Liver (tissue), 8 donors: ENCODE measurements at regions not wholly inside any gene's neighbourhood (a gene's known extent, or its start where the extent isn't known, plus 50 kb on each side); places are given as distances from the start of the nearest gene placed in this dataset.

Experiments used
- DNase-seq: peaks from one replicate; pipeline ENCODE4 v3.0.0-alpha.2; 2017; ENCODE audit warnings: low spot score
- H3K27ac ChIP-seq, 2 donors: one replicate each; pipeline ENCODE4 v1.7.0; 2013; ENCODE audit warnings: inconsistent platforms in 2 of 2, low read length in 2 of 2, control low read depth in 1 of 2, low read depth in 1 of 2, mild to moderate bottlenecking in 1 of 2
- H3K27me3 ChIP-seq, 4 donors: one replicate each; pipeline versions ENCODE4 v1.6.1 to v1.7.0; 2013; ENCODE audit warnings: low read length in 3 of 4, inconsistent platforms in 1 of 4, mild to moderate bottlenecking in 1 of 4, moderate library complexity in 1 of 4; ENCODE audit not compliant: control insufficient read depth in 4 of 4, insufficient read depth in 4 of 4
- H3K36me3 ChIP-seq, 4 donors: one replicate each; pipeline versions ENCODE4 v1.6.1 to v1.7.0; 2013; ENCODE audit warnings: low read length in 3 of 4, mild to moderate bottlenecking in 3 of 4, low read depth in 1 of 4, moderate library complexity in 1 of 4; ENCODE audit not compliant: control insufficient read depth in 4 of 4, insufficient read depth in 3 of 4
- H3K4me1 ChIP-seq, 4 donors: one replicate each; pipeline versions ENCODE4 v1.6.1 to v1.7.0; 2013; ENCODE audit warnings: low read length in 3 of 4, mild to moderate bottlenecking in 3 of 4, moderate library complexity in 1 of 4; ENCODE audit not compliant: control insufficient read depth in 4 of 4, insufficient read depth in 4 of 4
- H3K4me3 ChIP-seq, 3 donors: one replicate each; pipeline versions ENCODE4 v1.6.1 to v1.7.0; 2013; ENCODE audit warnings: low read length in 3 of 3, control low read depth in 1 of 3, low read depth in 1 of 3, mild to moderate bottlenecking in 1 of 3
- H3K9ac ChIP-seq, 2 donors: one replicate each; pipeline ENCODE4 v1.7.0; 2013; ENCODE audit warnings: low read length in 2 of 2, mild to moderate bottlenecking in 2 of 2, moderate library complexity in 2 of 2, control low read depth in 1 of 2, low read depth in 1 of 2
- H3K9me3 ChIP-seq, 4 donors: one replicate each; pipeline versions ENCODE4 v1.6.1 to v1.7.0; 2013; ENCODE audit warnings: low read length in 3 of 4; ENCODE audit not compliant: control insufficient read depth in 4 of 4
- HNF4A ChIP-seq, 2 donors: conservative IDR thresholded peaks; 2 replicates each; pipeline ENCODE4 v1.6.1; 2016; ENCODE audit warnings: antibody characterized with exemption in 2 of 2, mild to moderate bottlenecking in 2 of 2
- HNF4G ChIP-seq: IDR thresholded peaks from 2 replicates; pipeline ENCODE4 v1.6.1; 2016; ENCODE audit warnings: antibody characterized with exemption
- NR2F2 ChIP-seq: IDR thresholded peaks from 2 replicates; pipeline ENCODE4 v1.6.1; 2016; ENCODE audit warnings: antibody characterized with exemption
- RAD21 ChIP-seq, 2 donors: IDR thresholded peaks; 2 replicates each; pipeline ENCODE4 v1.6.1; 2016; ENCODE audit warnings: antibody characterized with exemption in 2 of 2, mild to moderate bottlenecking in 2 of 2
- SP1 ChIP-seq: IDR thresholded peaks from 2 replicates; pipeline ENCODE4 v1.6.1; 2018; ENCODE audit warnings: antibody characterized with exemption, mild to moderate bottlenecking
- TAF1 ChIP-seq: conservative IDR thresholded peaks from 2 replicates; pipeline ENCODE4 v1.6.1; 2016; ENCODE audit warnings: antibody characterized with exemption, mild to moderate bottlenecking
- YY1 ChIP-seq: IDR thresholded peaks from 2 replicates; pipeline ENCODE4 v1.6.1; 2016; ENCODE audit warnings: antibody characterized with exemption, mild to moderate bottlenecking
- WGBS: extraction: QIAGEN DNeasy Blood & Tissue Kit; methylation state at CpG from one replicate; pipeline ENCODE4 v1.1.7; 2013; 5-methylcytosine and 5-hydroxymethylcytosine counted together
- TF ChIP-seq, protein P1 (sequence below): IDR thresholded peaks from 2 replicates; pipeline ENCODE4 v1.6.1; 2016; ENCODE audit warnings: antibody characterized with exemption
- TF ChIP-seq, protein P2 (sequence below): fragments of 150-350 bp; IDR thresholded peaks from 2 replicates; pipeline ENCODE4 v1.5.1; 2017; ENCODE audit warnings: improper control_type of control experiment, low read depth, low read length; ENCODE audit not compliant: missing input control
- TF ChIP-seq, protein P3 (sequence below): IDR thresholded peaks from 2 replicates; pipeline ENCODE4 v1.6.1; 2016; ENCODE audit warnings: antibody characterized with exemption
- TF ChIP-seq, protein P4 (sequence below): IDR thresholded peaks from 2 replicates; pipeline ENCODE4 v1.6.1; 2016; ENCODE audit warnings: antibody characterized with exemption
- donor health status: healthy.
- donor health status: healthy.
- donor health status: healthy.
- donor health status: healthy.
- donor health status: healthy.

GRCh38 chr6:115474443-115475041 is 586.1 kb downstream of the FRK start (continued):
- no peak for TF ChIP-seq HNF4A (conservative IDR thresholded peaks at IDR 0.05)
- no peak for TF ChIP-seq RAD21 (IDR thresholded peaks at IDR 0.05)
- TF ChIP-seq TAF1, result no peak
- TF ChIP-seq, protein P1, sequence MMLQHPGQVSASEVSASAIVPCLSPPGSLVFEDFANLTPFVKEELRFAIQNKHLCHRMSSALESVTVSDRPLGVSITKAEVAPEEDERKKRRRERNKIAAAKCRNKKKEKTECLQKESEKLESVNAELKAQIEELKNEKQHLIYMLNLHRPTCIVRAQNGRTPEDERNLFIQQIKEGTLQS, result no peak
- TF ChIP-seq NR2F2, result no peak

DNA sequence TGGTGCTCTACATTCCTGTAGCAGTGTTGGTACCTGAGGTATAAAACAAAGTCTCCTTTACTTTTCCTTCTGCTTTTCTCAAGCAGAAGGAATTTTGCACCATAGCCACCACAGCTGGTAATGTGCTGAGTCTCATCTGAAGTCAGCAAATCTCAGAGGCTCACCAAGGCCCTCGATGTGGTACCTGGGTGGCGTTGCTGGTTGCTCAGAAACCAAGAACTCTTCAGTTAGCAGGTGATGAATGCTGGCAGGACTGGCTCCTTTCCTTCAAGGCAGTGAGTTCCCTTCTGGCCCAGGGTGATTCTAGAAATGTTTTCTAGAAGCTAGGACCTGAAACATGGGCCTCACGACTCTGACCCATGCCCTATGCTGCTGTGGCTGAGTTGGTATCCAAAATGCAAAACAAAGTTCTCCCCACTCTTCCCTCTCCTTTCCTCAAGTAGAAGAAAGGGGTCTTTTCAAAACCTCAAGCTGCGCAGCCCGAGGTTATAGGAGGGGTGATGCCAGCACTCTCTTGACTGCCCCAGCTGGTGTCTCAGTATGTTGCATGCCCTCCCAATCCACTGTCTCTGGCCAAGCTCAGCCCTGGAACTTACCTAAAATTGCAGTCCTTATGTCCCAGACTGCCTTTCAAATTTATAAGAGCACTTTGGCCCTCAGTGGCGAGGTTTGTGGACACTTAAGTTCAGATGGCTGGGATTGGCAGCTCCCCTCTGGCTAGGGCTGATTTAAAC is 592.3 kb downstream of the FRK start:
- Histone ChIP-seq H3K36me3 (no peaks in the 10 kb centered on the region), H3K4me3 (no peak overlapping the region), H3K27ac (no peak overlapping the region), H3K4me1 (no peaks in the 10 kb centered on the region), H3K27me3 (no peaks in the 10 kb centered on the region), H3K9me3 (peaks cover 0 to 2% (median 0%) of the 10 kb centered on the region in 4 donors), H3K9ac (no peak overlapping the region)
- TF ChIP-seq, protein P2, sequence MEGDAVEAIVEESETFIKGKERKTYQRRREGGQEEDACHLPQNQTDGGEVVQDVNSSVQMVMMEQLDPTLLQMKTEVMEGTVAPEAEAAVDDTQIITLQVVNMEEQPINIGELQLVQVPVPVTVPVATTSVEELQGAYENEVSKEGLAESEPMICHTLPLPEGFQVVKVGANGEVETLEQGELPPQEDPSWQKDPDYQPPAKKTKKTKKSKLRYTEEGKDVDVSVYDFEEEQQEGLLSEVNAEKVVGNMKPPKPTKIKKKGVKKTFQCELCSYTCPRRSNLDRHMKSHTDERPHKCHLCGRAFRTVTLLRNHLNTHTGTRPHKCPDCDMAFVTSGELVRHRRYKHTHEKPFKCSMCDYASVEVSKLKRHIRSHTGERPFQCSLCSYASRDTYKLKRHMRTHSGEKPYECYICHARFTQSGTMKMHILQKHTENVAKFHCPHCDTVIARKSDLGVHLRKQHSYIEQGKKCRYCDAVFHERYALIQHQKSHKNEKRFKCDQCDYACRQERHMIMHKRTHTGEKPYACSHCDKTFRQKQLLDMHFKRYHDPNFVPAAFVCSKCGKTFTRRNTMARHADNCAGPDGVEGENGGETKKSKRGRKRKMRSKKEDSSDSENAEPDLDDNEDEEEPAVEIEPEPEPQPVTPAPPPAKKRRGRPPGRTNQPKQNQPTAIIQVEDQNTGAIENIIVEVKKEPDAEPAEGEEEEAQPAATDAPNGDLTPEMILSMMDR, result no peak
- TF ChIP-seq YY1, result no peak
- TF ChIP-seq NR2F2, result no peak
- no peak for TF ChIP-seq TAF1
- WGBS, result 84% methylated on average over 6 of the region's 6 CpGs
- DNase-seq, result no peak

DNA sequence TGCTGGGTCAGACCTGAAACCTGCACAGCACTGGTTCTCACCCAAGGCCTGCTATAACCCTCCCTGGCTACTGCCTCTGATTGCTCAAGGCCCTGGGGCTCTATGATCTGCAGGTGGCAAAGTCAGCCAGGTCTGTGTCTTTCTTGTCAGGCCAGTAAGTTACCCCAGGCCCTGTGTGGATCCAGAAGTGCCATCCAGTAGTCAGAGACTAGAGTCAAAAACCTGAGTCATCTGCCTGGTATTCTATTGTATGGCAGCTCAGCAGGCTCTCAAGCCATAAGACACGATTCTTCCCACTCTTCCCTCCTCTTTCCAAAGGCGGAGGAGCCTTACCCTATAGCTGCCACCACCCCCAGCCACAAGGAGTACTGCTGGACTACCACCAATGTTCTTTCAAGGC is 593.0 kb downstream of the FRK start:
- WGBS, result 85% methylated on average over 2 of the region's 2 CpGs
- Histone ChIP-seq H3K9ac (no peak overlapping the region), H3K4me3 (no peak overlapping the region), H3K36me3 (no peaks in the 10 kb centered on the region), H3K4me1 (no peaks in the 10 kb centered on the region), H3K9me3 (peaks cover 0 to 2% (median 0%) of the 10 kb centered on the region in 4 donors), H3K27me3 (no peaks in the 10 kb centered on the region), H3K27ac (no peak overlapping the region)
- no peak for DNase-seq
- TF ChIP-seq, protein P3, sequence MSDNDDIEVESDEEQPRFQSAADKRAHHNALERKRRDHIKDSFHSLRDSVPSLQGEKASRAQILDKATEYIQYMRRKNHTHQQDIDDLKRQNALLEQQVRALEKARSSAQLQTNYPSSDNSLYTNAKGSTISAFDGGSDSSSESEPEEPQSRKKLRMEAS, result no peak
- TF ChIP-seq HNF4G (no peak), HNF4A (conservative IDR thresholded peaks at IDR 0.05) (no peak), SP1 (no peak), RAD21 (IDR thresholded peaks at IDR 0.05) (no peak)
- TF ChIP-seq, protein P4, sequence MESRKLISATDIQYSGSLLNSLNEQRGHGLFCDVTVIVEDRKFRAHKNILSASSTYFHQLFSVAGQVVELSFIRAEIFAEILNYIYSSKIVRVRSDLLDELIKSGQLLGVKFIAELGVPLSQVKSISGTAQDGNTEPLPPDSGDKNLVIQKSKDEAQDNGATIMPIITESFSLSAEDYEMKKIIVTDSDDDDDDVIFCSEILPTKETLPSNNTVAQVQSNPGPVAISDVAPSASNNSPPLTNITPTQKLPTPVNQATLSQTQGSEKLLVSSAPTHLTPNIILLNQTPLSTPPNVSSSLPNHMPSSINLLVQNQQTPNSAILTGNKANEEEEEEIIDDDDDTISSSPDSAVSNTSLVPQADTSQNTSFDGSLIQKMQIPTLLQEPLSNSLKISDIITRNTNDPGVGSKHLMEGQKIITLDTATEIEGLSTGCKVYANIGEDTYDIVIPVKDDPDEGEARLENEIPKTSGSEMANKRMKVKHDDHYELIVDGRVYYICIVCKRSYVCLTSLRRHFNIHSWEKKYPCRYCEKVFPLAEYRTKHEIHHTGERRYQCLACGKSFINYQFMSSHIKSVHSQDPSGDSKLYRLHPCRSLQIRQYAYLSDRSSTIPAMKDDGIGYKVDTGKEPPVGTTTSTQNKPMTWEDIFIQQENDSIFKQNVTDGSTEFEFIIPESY, result no peak
